ENCODE measurements at regions not wholly inside any gene's neighbourhood (a gene's known extent, or its start where the extent isn't known, plus 50 kb on each side); places are given as distances from the start of the nearest gene placed in this dataset.

DNA sequence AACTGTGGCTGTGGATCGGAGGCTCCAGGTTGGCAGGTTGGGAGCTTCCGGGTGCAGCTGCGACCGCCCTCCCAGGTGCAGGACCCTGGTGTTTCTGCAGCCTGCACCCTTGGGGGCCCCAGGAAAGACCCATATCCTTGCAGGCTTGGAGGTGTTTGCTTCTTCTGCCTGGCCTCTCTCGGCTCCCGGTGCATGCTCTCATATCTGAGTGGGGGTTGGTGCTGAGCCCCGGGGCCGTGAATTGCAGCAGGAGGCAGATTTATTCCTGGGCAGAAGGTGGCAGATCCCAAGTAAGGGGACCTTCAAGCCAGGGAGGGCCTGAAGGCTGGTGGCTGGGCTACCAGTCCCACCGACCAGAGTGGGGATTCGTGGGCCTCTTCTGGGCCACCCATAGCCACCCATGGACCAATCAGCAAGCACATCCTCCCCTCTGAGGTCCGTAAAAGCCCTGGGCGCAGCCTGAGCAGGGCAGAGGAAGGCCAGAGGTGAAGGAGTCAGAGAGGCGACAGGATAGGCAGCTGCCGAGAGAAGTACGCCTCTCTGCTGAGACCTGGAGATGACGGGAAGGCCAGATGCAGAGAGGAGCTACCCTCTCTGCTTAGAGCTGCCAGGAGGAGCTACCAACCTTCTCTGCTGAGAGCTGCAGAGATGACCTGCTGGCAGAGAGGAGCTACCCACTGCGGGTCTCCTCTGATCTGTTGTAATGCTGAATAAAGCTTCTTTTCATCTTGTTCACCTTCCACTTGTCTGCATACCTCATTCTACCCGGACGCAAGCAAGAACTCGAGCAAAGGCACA lies 1279.0 kb upstream of the LRRTM1 start:
- ATAC-seq (replicated peaks in 1 of 4) (no peak), DNase-seq (no peak)
- ChIA-PET POLR2A (no interaction called here), CTCF (no interaction called here)
- no peak overlapping the region for H3K4me3 ChIP-seq (ENCODE audit: control insufficient read depth in 1 of 2, extremely low read depth in 1 of 2, low read length in 1 of 2)
- no peaks in the 10 kb centered on the region for H3K36me3 Mint-ChIP-seq
- no peaks in the 10 kb centered on the region for H3K4me1 Mint-ChIP-seq
- no peaks in the 10 kb centered on the region for H3K27me3 ChIP-seq (replicated peaks in 1 of 2; ENCODE audit: control insufficient read depth in 2 of 2, extremely low read depth in 1 of 2, insufficient read depth in 2 of 2, low read length in 1 of 2)
- H3K4me1 ChIP-seq (ENCODE audit: control insufficient read depth in 1 of 2, extremely low read depth in 1 of 2, insufficient read depth in 2 of 2, low read length in 2 of 2), result no peaks in the 10 kb centered on the region
- H3K4me3 Mint-ChIP-seq, result no peak overlapping the region
- no peak overlapping the region for H3K27ac ChIP-seq (ENCODE audit: low read length)
- H3K27me3 Mint-ChIP-seq, result no peaks in the 10 kb centered on the region
- H3K27ac Mint-ChIP-seq, result no peak overlapping the region
- no peaks in the 10 kb centered on the region for H3K36me3 ChIP-seq (ENCODE audit: control insufficient read depth in 2 of 2, extremely low read depth in 1 of 2, insufficient read depth in 1 of 2, low read length in 1 of 2)
- 92% methylated on average over 13 of the region's 20 CpGs for WGBS (ENCODE audit: insufficient coverage)
- H3K9me3 Mint-ChIP-seq, result peaks cover 25 to 28% (median 27%) of the 10 kb centered on the region in 3 donors
- peaks cover 8% of the 10 kb centered on the region for H3K9me3 ChIP-seq

DNA sequence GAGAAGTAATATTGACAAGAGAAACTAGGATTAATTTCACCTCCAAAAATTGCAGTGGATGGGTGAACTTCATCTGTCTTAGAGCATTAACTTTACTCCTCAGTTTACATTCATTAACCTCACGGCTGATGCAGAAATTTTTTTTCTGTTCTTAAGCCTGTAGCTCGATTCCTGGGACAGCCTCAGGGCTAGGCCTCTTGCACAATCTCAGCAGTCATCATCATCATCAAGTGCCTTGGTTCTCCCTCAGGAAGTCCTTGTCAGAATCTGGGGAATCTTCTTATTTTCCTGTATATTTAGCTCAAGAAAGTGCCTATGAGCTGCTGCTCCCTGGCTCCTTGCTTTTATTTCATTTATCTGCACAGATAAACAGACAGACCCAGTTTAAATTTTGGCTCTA lies 1272.2 kb upstream of the LRRTM1 start:
- Histone ChIP-seq H3K9me3 (peaks cover 11% of the 10 kb centered on the region), H3K27ac (ENCODE audit: low read length) (no peak overlapping the region), H3K4me3 (ENCODE audit: control insufficient read depth in 1 of 2, extremely low read depth in 1 of 2, low read length in 1 of 2) (no peak overlapping the region), H3K4me1 (ENCODE audit: control insufficient read depth in 1 of 2, extremely low read depth in 1 of 2, insufficient read depth in 2 of 2, low read length in 2 of 2) (no peaks in the 10 kb centered on the region), H3K36me3 (ENCODE audit: control insufficient read depth in 2 of 2, extremely low read depth in 1 of 2, insufficient read depth in 1 of 2, low read length in 1 of 2) (no peaks in the 10 kb centered on the region), H3K27me3 (replicated peaks in 1 of 2; ENCODE audit: control insufficient read depth in 2 of 2, extremely low read depth in 1 of 2, insufficient read depth in 2 of 2, low read length in 1 of 2) (no peaks in the 10 kb centered on the region)
- no peaks in the 10 kb centered on the region for H3K36me3 Mint-ChIP-seq
- DNase-seq, result no peak
- POLR2A ChIA-PET, result no interaction called here
- no peak overlapping the region for H3K27ac Mint-ChIP-seq
- ATAC-seq (replicated peaks in 1 of 4), result no peak
- H3K4me1 Mint-ChIP-seq, result no peaks in the 10 kb centered on the region
- peaks cover 28 to 35% (median 29%) of the 10 kb centered on the region in 3 donors for H3K9me3 Mint-ChIP-seq
- H3K27me3 Mint-ChIP-seq, result no peaks in the 10 kb centered on the region
- no peak overlapping the region for H3K4me3 Mint-ChIP-seq
- WGBS (ENCODE audit: insufficient coverage), result 20% methylated on average over 1 of the region's 2 CpGs
- CTCF ChIA-PET, result interaction anchor here in 1 of 2 donors (0.7 kb wide), 1 partner anchor 119 kb away, joined by 3 read pairs; no protein-coding TSS in a partner anchor

GRCh38 chr2:81551040-81551634 lies 1246.6 kb upstream of the LRRTM1 start:
- DNase-seq, result no peak
- Mint-ChIP-seq H3K4me1 (no peaks in the 10 kb centered on the region), H3K9me3 (peaks cover 11 to 18% (median 17%) of the 10 kb centered on the region in 3 donors), H3K27ac (no peak overlapping the region), H3K4me3 (no peak overlapping the region), H3K36me3 (no peaks in the 10 kb centered on the region), H3K27me3 (no peaks in the 10 kb centered on the region)
- POLR2A ChIA-PET, result no interaction called here
- 100% methylated on average over 1 of the region's 3 CpGs for WGBS (ENCODE audit: insufficient coverage)
- CTCF ChIA-PET, result no interaction called here
- Histone ChIP-seq H3K27ac (ENCODE audit: low read length) (no peak overlapping the region), H3K4me3 (ENCODE audit: control insufficient read depth in 1 of 2, extremely low read depth in 1 of 2, low read length in 1 of 2) (no peak overlapping the region), H3K4me1 (ENCODE audit: control insufficient read depth in 1 of 2, extremely low read depth in 1 of 2, insufficient read depth in 2 of 2, low read length in 2 of 2) (no peaks in the 10 kb centered on the region), H3K36me3 (ENCODE audit: control insufficient read depth in 2 of 2, extremely low read depth in 1 of 2, insufficient read depth in 1 of 2, low read length in 1 of 2) (no peaks in the 10 kb centered on the region), H3K9me3 (no peaks in the 10 kb centered on the region), H3K27me3 (replicated peaks in 1 of 2; ENCODE audit: control insufficient read depth in 2 of 2, extremely low read depth in 1 of 2, insufficient read depth in 2 of 2, low read length in 1 of 2) (no peaks in the 10 kb centered on the region)
- no peak for ATAC-seq (replicated peaks in 1 of 4)

GRCh38 chr2:81550277-81550676 lies 1245.7 kb upstream of the LRRTM1 start:
- no peaks in the 10 kb centered on the region for H3K36me3 ChIP-seq (ENCODE audit: control insufficient read depth in 2 of 2, extremely low read depth in 1 of 2, insufficient read depth in 1 of 2, low read length in 1 of 2)
- Mint-ChIP-seq H3K27ac (no peak overlapping the region), H3K36me3 (no peaks in the 10 kb centered on the region), H3K4me1 (no peaks in the 10 kb centered on the region), H3K27me3 (no peaks in the 10 kb centered on the region), H3K4me3 (no peak overlapping the region), H3K9me3 (peaks cover 11 to 18% (median 17%) of the 10 kb centered on the region in 3 donors)
- no peak overlapping the region for H3K27ac ChIP-seq (ENCODE audit: low read length)
- DNase-seq (no peak), ATAC-seq (replicated peaks in 1 of 4) (no peak)
- POLR2A ChIA-PET, result no interaction called here
- no CpG with 5 or more reads among the region's 3 CpGs for WGBS (ENCODE audit: insufficient coverage)
- no peaks in the 10 kb centered on the region for H3K27me3 ChIP-seq (replicated peaks in 1 of 2; ENCODE audit: control insufficient read depth in 2 of 2, extremely low read depth in 1 of 2, insufficient read depth in 2 of 2, low read length in 1 of 2)
- CTCF ChIA-PET, result no interaction called here
- no peaks in the 10 kb centered on the region for H3K9me3 ChIP-seq
- H3K4me3 ChIP-seq (ENCODE audit: control insufficient read depth in 1 of 2, extremely low read depth in 1 of 2, low read length in 1 of 2), result no peak overlapping the region
- H3K4me1 ChIP-seq (ENCODE audit: control insufficient read depth in 1 of 2, extremely low read depth in 1 of 2, insufficient read depth in 2 of 2, low read length in 2 of 2), result no peaks in the 10 kb centered on the region

DNA sequence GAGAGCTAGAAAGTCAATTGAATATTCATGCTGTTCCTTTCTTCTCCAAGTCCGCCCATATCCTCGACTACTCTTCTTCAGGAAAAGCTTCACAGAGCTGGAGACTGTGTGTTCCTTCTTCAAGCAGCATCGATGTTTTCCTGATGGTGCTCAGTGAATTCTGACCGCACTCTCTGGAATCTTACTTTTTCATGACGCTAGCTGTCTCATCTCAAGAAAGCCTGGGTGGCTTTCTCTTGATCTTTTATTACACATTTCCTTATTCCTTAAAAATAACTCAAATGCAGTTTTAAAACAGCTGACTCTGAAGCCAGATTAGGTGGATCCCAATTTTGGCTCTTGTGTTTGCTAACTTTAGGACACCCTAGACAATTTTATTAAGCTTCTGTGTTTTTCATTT lies 1245.1 kb upstream of the LRRTM1 start:
- H3K36me3 Mint-ChIP-seq, result no peaks in the 10 kb centered on the region
- ChIA-PET POLR2A (no interaction called here), CTCF (no interaction called here)
- H3K4me3 Mint-ChIP-seq, result no peak overlapping the region
- DNase-seq, result no peak
- Histone ChIP-seq H3K4me1 (ENCODE audit: control insufficient read depth in 1 of 2, extremely low read depth in 1 of 2, insufficient read depth in 2 of 2, low read length in 2 of 2) (no peaks in the 10 kb centered on the region), H3K27me3 (replicated peaks in 1 of 2; ENCODE audit: control insufficient read depth in 2 of 2, extremely low read depth in 1 of 2, insufficient read depth in 2 of 2, low read length in 1 of 2) (no peaks in the 10 kb centered on the region), H3K27ac (ENCODE audit: low read length) (no peak overlapping the region), H3K9me3 (no peaks in the 10 kb centered on the region), H3K36me3 (ENCODE audit: control insufficient read depth in 2 of 2, extremely low read depth in 1 of 2, insufficient read depth in 1 of 2, low read length in 1 of 2) (no peaks in the 10 kb centered on the region), H3K4me3 (ENCODE audit: control insufficient read depth in 1 of 2, extremely low read depth in 1 of 2, low read length in 1 of 2) (no peak overlapping the region)
- ATAC-seq (replicated peaks in 1 of 4), result no peak
- no peaks in the 10 kb centered on the region for H3K27me3 Mint-ChIP-seq
- 88% methylated on average over 4 of the region's 5 CpGs for WGBS (ENCODE audit: insufficient coverage)
- no peaks in the 10 kb centered on the region for H3K4me1 Mint-ChIP-seq
- no peak overlapping the region for H3K27ac Mint-ChIP-seq
- peaks cover 9 to 18% (median 17%) of the 10 kb centered on the region in 3 donors for H3K9me3 Mint-ChIP-seq

- Histone ChIP-seq H3K4me1 (ENCODE audit: control insufficient read depth in 1 of 2, extremely low read depth in 1 of 2, insufficient read depth in 2 of 2, low read length in 2 of 2) (no peaks in the 10 kb centered on the region), H3K36me3 (ENCODE audit: control insufficient read depth in 2 of 2, extremely low read depth in 1 of 2, insufficient read depth in 1 of 2, low read length in 1 of 2) (no peaks in the 10 kb centered on the region), H3K4me3 (ENCODE audit: control insufficient read depth in 1 of 2, extremely low read depth in 1 of 2, low read length in 1 of 2) (no peak overlapping the region), H3K9me3 (no peaks in the 10 kb centered on the region), H3K27me3 (replicated peaks in 1 of 2; ENCODE audit: control insufficient read depth in 2 of 2, extremely low read depth in 1 of 2, insufficient read depth in 2 of 2, low read length in 1 of 2) (no peaks in the 10 kb centered on the region), H3K27ac (ENCODE audit: low read length) (no peak overlapping the region)
- DNase-seq (no peak), ATAC-seq (replicated peaks in 1 of 4) (no peak)
- H3K27me3 Mint-ChIP-seq, result no peaks in the 10 kb centered on the region
- peaks cover 3 to 10% (median 4%) of the 10 kb centered on the region in 3 donors for H3K9me3 Mint-ChIP-seq
- WGBS (ENCODE audit: insufficient coverage), result 60% methylated on average over 1 of the region's 2 CpGs
- H3K27ac Mint-ChIP-seq, result no peak overlapping the region
- no peaks in the 10 kb centered on the region for H3K36me3 Mint-ChIP-seq
- H3K4me3 Mint-ChIP-seq, result no peak overlapping the region
- CTCF ChIA-PET, result no interaction called here
- POLR2A ChIA-PET, result interaction anchor here in 1 of 2 donors (0.7 kb wide), 1 partner anchor 14 kb away, joined by 4 read pairs; no protein-coding TSS in a partner anchor
- no peaks in the 10 kb centered on the region for H3K4me1 Mint-ChIP-seq
These were observed 1241.1 kb upstream of the LRRTM1 start for GRCh38 chr2:81545626-81546025.
